ENCODE measurements at regions not wholly inside any gene's neighbourhood (a gene's known extent, or its start where the extent isn't known, plus 50 kb on each side); places are given as distances from the start of the nearest gene placed in this dataset.

DNA sequence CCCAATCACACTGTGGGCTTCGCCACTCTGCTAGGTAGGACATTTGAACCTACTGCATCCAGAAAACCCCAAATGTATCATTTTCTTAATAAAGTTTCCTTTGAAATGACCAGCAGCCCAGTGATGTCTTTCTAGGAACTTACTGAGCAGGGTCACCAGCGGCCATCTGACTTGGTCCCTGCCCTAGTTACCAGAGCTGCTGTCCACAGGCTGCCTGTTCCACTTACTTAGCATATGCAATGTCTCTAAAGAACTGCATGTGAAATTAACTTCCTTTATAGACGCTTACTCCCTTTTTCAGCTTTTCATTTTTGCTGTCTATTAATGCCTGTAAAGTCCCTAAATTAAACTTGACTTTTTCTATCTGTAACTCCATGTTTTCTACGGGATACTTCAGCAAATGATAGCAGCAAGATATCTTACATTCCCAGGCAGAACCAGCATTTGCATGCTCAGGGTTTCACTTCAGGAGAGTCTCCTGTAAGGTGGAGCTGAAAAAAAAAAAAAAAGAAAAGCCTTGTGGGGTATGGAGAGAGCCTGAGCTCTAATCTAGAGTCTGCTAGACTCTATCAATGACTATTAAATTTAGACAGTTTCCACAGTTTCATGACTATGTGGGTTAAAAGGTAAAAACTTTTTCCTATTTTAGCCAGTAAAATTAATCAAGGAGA is 125.0 kb downstream of the FAT3 start:
- Histone ChIP-seq H3K27ac (no peak overlapping the region), H3K9me3 (ENCODE audit: low read depth, low read length) (no peaks in the 10 kb centered on the region), H3K36me3 (ENCODE audit: insufficient read depth, low read length) (no peaks in the 10 kb centered on the region), H3K9ac (ENCODE audit: insufficient read length) (no peak overlapping the region), H3K4me3 (no peak overlapping the region)
- DNase-seq (ENCODE audit: low read depth, low spot score): no peak
- TF ChIP-seq EZH2 (IDR thresholded peaks at IDR 0.05) (no peak), POLR2AphosphoS5 (IDR thresholded peaks at IDR 0.05; ENCODE audit: borderline replicate concordance, low read depth, low read length) (no peak), FOXP2 (optimal IDR thresholded peaks at IDR 0.05; ENCODE audit: control extremely low read depth, extremely low read length, insufficient read depth) (no peak)

DNA sequence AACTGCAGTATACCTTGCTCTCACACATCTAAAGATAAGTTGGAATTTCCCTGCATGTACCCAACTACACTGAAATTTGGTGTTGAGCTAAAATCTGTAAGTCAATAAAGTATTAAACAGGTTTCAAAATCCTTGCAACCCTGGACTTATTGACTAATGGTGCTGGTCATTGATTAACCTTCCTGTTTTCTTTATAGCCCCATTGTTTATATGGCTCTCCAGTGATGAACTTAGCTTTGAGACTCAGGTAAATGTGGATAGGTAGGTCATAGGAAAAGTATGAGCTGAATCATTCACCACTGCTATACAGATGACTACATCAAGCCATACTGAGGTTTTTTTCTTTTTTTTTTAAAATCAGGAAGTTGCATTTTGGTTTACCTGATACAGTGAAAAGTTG is 132.7 kb downstream of the FAT3 start:
- no peak for DNase-seq (ENCODE audit: low read depth, low spot score)
- TF ChIP-seq FOXP2 (optimal IDR thresholded peaks at IDR 0.05; ENCODE audit: control extremely low read depth, extremely low read length, insufficient read depth): no peak
- no peak for TF ChIP-seq POLR2AphosphoS5 (IDR thresholded peaks at IDR 0.05; ENCODE audit: borderline replicate concordance, low read depth, low read length)
- TF ChIP-seq EZH2 (IDR thresholded peaks at IDR 0.05): no peak
- Histone ChIP-seq H3K4me3 (no peak overlapping the region), H3K9ac (ENCODE audit: insufficient read length) (no peak overlapping the region), H3K9me3 (ENCODE audit: low read depth, low read length) (no peaks in the 10 kb centered on the region), H3K27ac (no peak overlapping the region), H3K36me3 (ENCODE audit: insufficient read depth, low read length) (no peaks in the 10 kb centered on the region)

DNA sequence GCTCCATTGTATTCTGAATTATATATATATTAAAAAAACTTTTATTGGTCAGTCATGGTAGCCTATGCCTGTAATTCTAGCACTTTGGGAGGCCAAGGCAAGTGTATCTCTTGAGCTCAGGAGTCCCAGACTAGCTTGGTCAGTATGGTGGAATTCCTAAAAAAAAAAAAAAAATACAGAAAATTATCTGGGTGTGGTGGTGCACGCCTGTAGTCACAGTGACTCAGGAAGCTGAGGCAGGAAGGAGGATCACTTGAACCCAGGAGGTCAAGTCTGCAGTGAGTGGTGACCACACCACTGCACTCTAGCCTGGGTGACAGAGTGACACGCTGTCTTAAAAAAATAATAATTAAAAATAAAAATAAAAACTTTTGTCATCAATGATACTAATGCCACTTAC is 133.2 kb downstream of the FAT3 start:
- TF ChIP-seq POLR2AphosphoS5 (IDR thresholded peaks at IDR 0.05; ENCODE audit: borderline replicate concordance, low read depth, low read length) (no peak), EZH2 (IDR thresholded peaks at IDR 0.05) (no peak), FOXP2 (optimal IDR thresholded peaks at IDR 0.05; ENCODE audit: control extremely low read depth, extremely low read length, insufficient read depth) (no peak)
- Histone ChIP-seq H3K4me3 (no peak overlapping the region), H3K36me3 (ENCODE audit: insufficient read depth, low read length) (no peaks in the 10 kb centered on the region), H3K9me3 (ENCODE audit: low read depth, low read length) (no peaks in the 10 kb centered on the region), H3K9ac (ENCODE audit: insufficient read length) (no peak overlapping the region), H3K27ac (no peak overlapping the region)
- no peak for DNase-seq (ENCODE audit: low read depth, low spot score)

DNA sequence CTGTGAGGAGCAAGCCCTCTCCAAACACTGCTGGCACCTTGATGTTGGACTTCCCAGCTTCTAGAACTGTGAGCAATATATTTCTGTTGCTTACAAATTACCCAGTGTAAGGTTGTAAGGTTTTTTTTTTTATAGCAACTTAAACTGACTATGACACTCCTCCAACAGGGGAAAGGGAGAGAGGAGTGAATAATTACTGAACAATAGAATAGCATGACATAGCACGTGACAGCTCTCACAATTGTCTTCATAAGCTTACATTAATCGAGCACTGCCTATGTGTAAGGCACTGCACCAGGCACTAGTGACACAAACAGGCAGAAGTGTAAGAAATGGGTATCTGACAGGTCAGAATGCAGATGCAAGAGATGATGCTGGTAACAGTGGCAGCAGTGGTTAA is 136.9 kb downstream of the FAT3 start:
- Histone ChIP-seq H3K27ac (no peak overlapping the region), H3K4me3 (no peak overlapping the region)
- no peak for TF ChIP-seq FOXP2 (optimal IDR thresholded peaks at IDR 0.05; ENCODE audit: control extremely low read depth, extremely low read length, insufficient read depth)
- no peak for TF ChIP-seq EZH2 (IDR thresholded peaks at IDR 0.05)
- no peak for TF ChIP-seq POLR2AphosphoS5 (IDR thresholded peaks at IDR 0.05; ENCODE audit: borderline replicate concordance, low read depth, low read length)

DNA sequence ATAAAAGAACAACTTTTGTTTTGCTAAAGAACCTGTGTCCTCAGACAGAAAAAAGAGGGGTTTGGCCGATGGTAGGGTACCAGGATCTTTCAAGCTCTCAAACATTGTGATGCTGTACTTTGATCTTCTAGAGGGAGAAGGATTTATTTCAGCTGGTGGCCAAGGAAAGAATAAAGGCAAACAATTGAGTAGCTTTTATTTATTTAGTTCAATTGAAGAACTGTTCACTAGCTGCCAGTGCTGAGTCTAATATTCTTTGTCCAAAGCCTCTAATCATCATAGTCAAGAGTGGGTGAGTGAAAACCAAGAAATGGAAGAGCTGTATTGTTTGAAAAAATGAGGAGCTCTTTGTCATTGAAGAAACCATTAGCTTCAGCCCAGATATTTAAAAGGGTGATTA is 138.4 kb downstream of the FAT3 start:
- TF ChIP-seq POLR2AphosphoS5 (IDR thresholded peaks at IDR 0.05; ENCODE audit: borderline replicate concordance, low read depth, low read length): no peak
- no peak for TF ChIP-seq EZH2 (IDR thresholded peaks at IDR 0.05)
- no peak for TF ChIP-seq FOXP2 (optimal IDR thresholded peaks at IDR 0.05; ENCODE audit: control extremely low read depth, extremely low read length, insufficient read depth)
- Histone ChIP-seq H3K27ac (no peak overlapping the region), H3K36me3 (ENCODE audit: insufficient read depth, low read length) (no peaks in the 10 kb centered on the region), H3K9me3 (ENCODE audit: low read depth, low read length) (no peaks in the 10 kb centered on the region), H3K9ac (ENCODE audit: insufficient read length) (no peak overlapping the region), H3K4me3 (no peak overlapping the region)
- DNase-seq (ENCODE audit: low read depth, low spot score): no peak

More for the DNA sequence above, 136.9 kb downstream of the FAT3 start:
- no peak for DNase-seq (ENCODE audit: low read depth, low spot score)
- Histone ChIP-seq H3K9ac (ENCODE audit: insufficient read length) (no peak overlapping the region), H3K36me3 (ENCODE audit: insufficient read depth, low read length) (no peaks in the 10 kb centered on the region), H3K9me3 (ENCODE audit: low read depth, low read length) (no peaks in the 10 kb centered on the region)

DNA sequence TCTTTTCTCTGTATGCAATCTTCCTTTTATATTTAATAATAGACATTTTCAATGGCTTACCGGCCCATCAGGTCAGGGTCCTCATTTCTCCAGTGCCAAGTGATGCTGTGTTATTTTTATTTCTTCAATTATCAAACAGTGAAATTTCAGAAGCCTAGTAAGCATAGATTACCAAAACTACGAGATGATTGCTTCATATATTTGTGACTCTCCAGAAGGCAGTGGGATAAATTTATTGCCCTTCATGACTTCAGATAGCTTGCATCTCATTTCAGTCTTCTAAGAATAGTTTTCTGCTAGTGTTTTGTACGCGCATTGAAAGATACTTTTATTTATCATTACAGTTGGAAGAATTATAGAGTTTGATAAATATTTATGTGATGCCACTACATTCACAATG is 139.6 kb downstream of the FAT3 start:
- TF ChIP-seq EZH2 (IDR thresholded peaks at IDR 0.05) (no peak), POLR2AphosphoS5 (IDR thresholded peaks at IDR 0.05; ENCODE audit: borderline replicate concordance, low read depth, low read length) (no peak), FOXP2 (optimal IDR thresholded peaks at IDR 0.05; ENCODE audit: control extremely low read depth, extremely low read length, insufficient read depth) (no peak)
- no peaks in the 10 kb centered on the region for H3K36me3 ChIP-seq (ENCODE audit: insufficient read depth, low read length)
- no peak overlapping the region for H3K9ac ChIP-seq (ENCODE audit: insufficient read length)
- no peak for DNase-seq (ENCODE audit: low read depth, low spot score)
- H3K9me3 ChIP-seq (ENCODE audit: low read depth, low read length): no peaks in the 10 kb centered on the region
- H3K27ac ChIP-seq: no peak overlapping the region
- H3K4me3 ChIP-seq: no peak overlapping the region

DNA sequence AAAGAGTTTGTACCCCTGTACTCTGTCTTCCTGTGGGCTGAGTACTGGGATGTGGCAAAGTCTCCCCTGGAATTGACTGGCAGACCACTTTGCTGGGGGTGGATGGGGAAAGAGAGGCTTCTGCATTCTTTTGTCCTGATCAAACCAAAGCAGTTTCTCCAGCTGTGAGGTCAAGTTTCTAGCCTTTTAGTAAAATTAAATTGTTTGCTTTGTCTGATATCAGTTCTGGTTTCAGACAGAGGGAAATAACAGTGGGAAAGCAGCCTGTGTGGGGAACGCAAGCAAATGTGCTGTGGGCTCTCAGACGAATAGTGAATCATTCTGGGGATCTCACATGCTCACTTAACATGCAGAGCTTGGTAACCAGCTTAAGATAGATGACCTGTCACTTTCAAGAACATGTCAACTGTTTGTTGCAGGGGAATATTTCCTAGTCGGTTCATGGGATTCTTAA is 151.6 kb downstream of the FAT3 start:
- no peak for TF ChIP-seq FOXP2 (optimal IDR thresholded peaks at IDR 0.05; ENCODE audit: control extremely low read depth, extremely low read length, insufficient read depth)
- TF ChIP-seq POLR2AphosphoS5 (IDR thresholded peaks at IDR 0.05; ENCODE audit: borderline replicate concordance, low read depth, low read length): no peak
- no peak for TF ChIP-seq EZH2 (IDR thresholded peaks at IDR 0.05)
- Histone ChIP-seq H3K36me3 (ENCODE audit: insufficient read depth, low read length) (no peaks in the 10 kb centered on the region), H3K27ac (no peak overlapping the region)

DNA sequence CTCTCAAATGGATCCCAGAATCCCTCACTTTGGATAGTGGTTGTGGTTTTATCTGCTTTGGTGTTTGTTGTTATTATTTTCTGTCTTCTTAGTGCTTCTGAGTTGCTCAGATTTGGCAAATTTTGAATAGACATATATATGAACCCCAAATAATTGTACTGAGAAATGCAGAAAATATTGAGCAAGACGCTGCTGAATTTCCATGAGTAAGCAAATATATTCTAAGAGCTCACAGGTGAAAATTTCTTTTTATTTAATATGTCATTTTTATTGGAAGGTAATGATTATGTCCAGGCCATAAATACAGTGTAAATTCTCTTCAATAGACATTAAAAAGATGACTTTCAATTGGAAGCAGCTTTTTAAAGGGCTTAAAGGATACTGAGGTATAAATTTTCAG is 152.1 kb downstream of the FAT3 start:
- no peak for TF ChIP-seq FOXP2 (optimal IDR thresholded peaks at IDR 0.05; ENCODE audit: control extremely low read depth, extremely low read length, insufficient read depth)
- TF ChIP-seq POLR2AphosphoS5 (IDR thresholded peaks at IDR 0.05; ENCODE audit: borderline replicate concordance, low read depth, low read length): no peak
- no peak for TF ChIP-seq EZH2 (IDR thresholded peaks at IDR 0.05)
- no peak for DNase-seq (ENCODE audit: low read depth, low spot score)
- no peak overlapping the region for H3K9ac ChIP-seq (ENCODE audit: insufficient read length)
- no peak overlapping the region for H3K27ac ChIP-seq
- H3K4me3 ChIP-seq: no peak overlapping the region
- no peaks in the 10 kb centered on the region for H3K36me3 ChIP-seq (ENCODE audit: insufficient read depth, low read length)
- H3K9me3 ChIP-seq (ENCODE audit: low read depth, low read length): no peaks in the 10 kb centered on the region

More for the DNA sequence above, 151.6 kb downstream of the FAT3 start:
- no peak for DNase-seq (ENCODE audit: low read depth, low spot score)
- H3K4me3 ChIP-seq: no peak overlapping the region
- no peaks in the 10 kb centered on the region for H3K9me3 ChIP-seq (ENCODE audit: low read depth, low read length)
- no peak overlapping the region for H3K9ac ChIP-seq (ENCODE audit: insufficient read length)

DNA sequence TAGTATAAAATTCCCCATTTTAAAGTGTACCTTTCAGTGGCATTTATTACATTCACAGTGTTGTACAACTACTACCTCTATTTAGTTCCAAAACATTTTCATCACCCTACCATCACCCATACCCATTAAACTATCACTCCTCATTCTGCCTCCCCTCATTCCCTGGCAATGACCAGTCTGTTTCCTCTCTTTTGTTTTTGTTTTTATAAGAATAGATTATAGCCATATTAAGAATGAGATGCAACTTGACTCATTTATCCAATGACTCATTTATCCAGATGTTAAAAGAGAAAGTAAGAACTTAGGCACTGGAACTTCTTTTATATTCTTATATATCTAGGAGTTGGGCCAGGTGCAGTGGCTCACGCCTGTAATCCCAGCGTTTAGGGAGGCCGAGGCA is 156.3 kb downstream of the FAT3 start:
- H3K9me3 ChIP-seq (ENCODE audit: low read depth, low read length): no peaks in the 10 kb centered on the region
- TF ChIP-seq FOXP2 (optimal IDR thresholded peaks at IDR 0.05; ENCODE audit: control extremely low read depth, extremely low read length, insufficient read depth): no peak
- TF ChIP-seq POLR2AphosphoS5 (IDR thresholded peaks at IDR 0.05; ENCODE audit: borderline replicate concordance, low read depth, low read length): no peak
- TF ChIP-seq EZH2 (IDR thresholded peaks at IDR 0.05): no peak
- H3K36me3 ChIP-seq (ENCODE audit: insufficient read depth, low read length): no peaks in the 10 kb centered on the region
- no peak overlapping the region for H3K4me3 ChIP-seq
- DNase-seq (ENCODE audit: low read depth, low spot score): no peak
- no peak overlapping the region for H3K27ac ChIP-seq
- H3K9ac ChIP-seq (ENCODE audit: insufficient read length): no peak overlapping the region

Measured in SK-N-MC (cell line).